ENCODE measurements at regions not wholly inside any gene's neighbourhood (a gene's known extent, or its start where the extent isn't known, plus 50 kb on each side); places are given as distances from the start of the nearest gene placed in this dataset.

- Histone ChIP-seq H3K27ac (no peak overlapping the region), H3K4me1 (no peaks in the 10 kb centered on the region), H3K36me3 (no peaks in the 10 kb centered on the region), H3K27me3 (no peaks in the 10 kb centered on the region), H3K4me3 (no peak overlapping the region), H3K9me3 (no peaks in the 10 kb centered on the region)
- no peak for DNase-seq
- TF ChIP-seq POLR2A (IDR thresholded peaks at IDR 0.05) (no peak), CTCF (IDR thresholded peaks at IDR 0.05) (no peak)
- intact Hi-C loops (cut with DNase I) = no loop called here
- 82 to 100% methylated on average over 1 of the region's 1 CpG for WGBS, 2 donors
Measured at GRCh38 chr9:87088192-87088591, 140.9 kb upstream of the GAS1 start.

GRCh38 chr9:87088621-87089365, 141.5 kb upstream of the GAS1 start:
- intact Hi-C loops (cut with DNase I) = no loop called here
- 59 to 65% methylated on average over 5 of the region's 5 CpGs for WGBS, 2 donors
- Histone ChIP-seq H3K27me3 (no peaks in the 10 kb centered on the region), H3K27ac (no peak overlapping the region), H3K36me3 (no peaks in the 10 kb centered on the region), H3K4me3 (no peak overlapping the region), H3K4me1 (no peaks in the 10 kb centered on the region), H3K9me3 (no peaks in the 10 kb centered on the region)
- TF ChIP-seq CTCF (IDR thresholded peaks at IDR 0.05) (no peak), POLR2A (IDR thresholded peaks at IDR 0.05) (no peak)
- no peak for DNase-seq

GRCh38 chr9:87089506-87089905, 142.2 kb upstream of the GAS1 start:
- WGBS, 2 donors = 38 to 40% methylated on average over 1 to 2 of the region's 2 CpGs
- H3K9me3 ChIP-seq = no peaks in the 10 kb centered on the region

GRCh38 chr9:87089929-87090328, 142.6 kb upstream of the GAS1 start:
- DNase-seq = no peak
- no peaks in the 10 kb centered on the region for H3K36me3 ChIP-seq
- no peaks in the 10 kb centered on the region for H3K9me3 ChIP-seq
- H3K27ac ChIP-seq = no peak overlapping the region
- no peaks in the 10 kb centered on the region for H3K27me3 ChIP-seq
- no peak overlapping the region for H3K4me3 ChIP-seq
- intact Hi-C loops (cut with DNase I) = no loop called here
- H3K4me1 ChIP-seq = no peaks in the 10 kb centered on the region
- no peak for TF ChIP-seq CTCF (IDR thresholded peaks at IDR 0.05)
- TF ChIP-seq POLR2A (IDR thresholded peaks at IDR 0.05) = no peak

More at GRCh38 chr9:87089506-87089905, 142.2 kb upstream of the GAS1 start:
- intact Hi-C loops (cut with DNase I) = no loop called here
- TF ChIP-seq POLR2A (IDR thresholded peaks at IDR 0.05) = no peak
- TF ChIP-seq CTCF (IDR thresholded peaks at IDR 0.05) = no peak
- Histone ChIP-seq H3K36me3 (no peaks in the 10 kb centered on the region), H3K27me3 (no peaks in the 10 kb centered on the region), H3K27ac (no peak overlapping the region), H3K4me3 (no peak overlapping the region), H3K4me1 (no peaks in the 10 kb centered on the region)
- DNase-seq = no peak

- H3K27ac ChIP-seq = no peak overlapping the region
- no peaks in the 10 kb centered on the region for H3K27me3 ChIP-seq
- H3K36me3 ChIP-seq = no peaks in the 10 kb centered on the region
- no peaks in the 10 kb centered on the region for H3K9me3 ChIP-seq
- WGBS, 2 donors = 80 to 90% methylated on average over 3 of the region's 3 CpGs
- no peak for TF ChIP-seq CTCF (IDR thresholded peaks at IDR 0.05)
- TF ChIP-seq POLR2A (IDR thresholded peaks at IDR 0.05) = no peak
- DNase-seq = no peak
- no peaks in the 10 kb centered on the region for H3K4me1 ChIP-seq
- intact Hi-C loops (cut with DNase I) = no loop called here
- H3K4me3 ChIP-seq = no peak overlapping the region
Measured at GRCh38 chr9:87093777-87094176, 146.5 kb upstream of the GAS1 start.
